Hypothalamus (tissue), 51 donors: ENCODE measurements at regions not wholly inside any gene's neighbourhood (a gene's known extent, or its start where the extent isn't known, plus 50 kb on each side); places are given as distances from the start of the nearest gene placed in this dataset.

Experiments used
- DNase-seq, 51 donors: peaks; one replicate each; lab custom pipeline; 2025; lab: John Stamatoyannopoulos, UW

GRCh38 chr7:31455844-31456243 is 58.0 kb upstream of the ITPRID1 start:
- no peak for DNase-seq

DNA sequence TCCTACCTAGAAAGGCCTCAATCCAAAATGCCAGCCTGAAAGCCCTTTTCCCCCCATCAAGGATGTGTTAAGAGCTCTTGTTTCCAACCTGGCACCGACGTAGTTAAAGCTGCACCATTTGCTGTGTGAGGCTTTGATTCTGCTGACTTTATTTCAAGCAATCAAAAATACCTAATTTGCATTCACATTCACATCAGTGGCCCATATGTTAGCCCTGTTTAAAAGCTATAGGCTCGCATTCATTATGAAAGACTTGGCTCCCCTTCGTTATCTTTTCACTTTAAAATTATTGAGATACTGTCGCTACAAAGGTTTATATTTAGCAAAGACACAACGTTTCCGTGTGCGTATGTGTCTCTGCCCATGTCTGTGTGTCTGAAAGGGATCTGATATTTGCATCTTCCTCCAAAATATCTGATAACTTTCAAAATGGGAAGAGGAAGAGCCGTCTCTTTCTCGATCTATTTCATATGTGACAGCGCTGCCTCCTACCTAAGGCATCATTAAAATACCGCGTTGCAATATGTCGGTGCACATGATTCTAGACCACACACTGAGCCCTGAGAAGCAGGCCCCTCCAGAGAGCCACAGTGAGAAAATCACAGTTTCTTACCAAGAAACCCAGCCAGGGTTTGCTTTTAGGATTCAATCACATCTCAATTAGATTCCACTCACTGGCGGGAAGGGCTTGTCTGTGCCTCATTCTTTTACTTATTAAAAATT is 57.1 kb upstream of the ITPRID1 start:
- DNase-seq = no peak

DNA sequence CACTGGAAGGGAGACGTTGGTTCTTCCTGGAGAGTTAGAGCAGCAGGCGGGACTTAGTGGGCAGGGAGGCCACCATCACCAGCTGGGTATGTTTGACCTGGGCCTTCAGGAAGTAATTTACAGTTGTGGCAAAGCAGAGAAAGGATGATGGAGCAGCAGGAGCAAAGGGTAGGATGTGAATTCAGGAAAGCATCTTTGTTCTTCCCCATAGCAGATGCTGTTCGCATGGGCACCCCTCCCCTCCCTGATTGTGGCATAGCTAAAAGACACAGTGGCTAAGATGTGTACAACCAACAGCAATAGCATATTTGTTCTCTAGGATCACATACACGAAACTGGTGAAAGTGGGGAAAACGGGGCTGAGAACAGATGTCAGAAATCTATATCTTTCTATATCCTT is 56.3 kb upstream of the ITPRID1 start:
- DNase-seq = no peak

GRCh38 chr7:31458203-31458602 is 55.7 kb upstream of the ITPRID1 start:
- DNase-seq = no peak

GRCh38 chr7:31462636-31463035 is 51.3 kb upstream of the ITPRID1 start:
- DNase-seq = no peak
